Stimulated activated CD4-positive, alpha-beta T cell treated with anti-CD3 and anti-CD28 coated beads, Interleukin-4, amount 100 ng/mL, for 4 hours (primary cell): ENCODE measurements at regions not wholly inside any gene's neighbourhood (a gene's known extent, or its start where the extent isn't known, plus 50 kb on each side); places are given as distances from the start of the nearest gene placed in this dataset.
"Not testable (repeated sequence)": the region's sequence is repeated elsewhere in the genome, so short reads cannot be mapped to it uniquely, and the experiment has no call there.

ENCODE experiments used
- DNase-seq, 2 experiments: peaks; one replicate each; pipeline ENCODE4 v3.0.0-alpha.2; 2020

GRCh38 chr5:37957218-37957617 lies 117.4 kb upstream of the GDNF start:
- no peak for DNase-seq

GRCh38 chr5:37955748-37956147 lies 115.9 kb upstream of the GDNF start:
- no peak for DNase-seq

- no peak for DNase-seq
Observed at GRCh38 chr5:37954561-37954960, 114.7 kb upstream of the GDNF start.

GRCh38 chr5:37951946-37952721 lies 112.3 kb upstream of the GDNF start:
- DNase-seq = no peak

DNA sequence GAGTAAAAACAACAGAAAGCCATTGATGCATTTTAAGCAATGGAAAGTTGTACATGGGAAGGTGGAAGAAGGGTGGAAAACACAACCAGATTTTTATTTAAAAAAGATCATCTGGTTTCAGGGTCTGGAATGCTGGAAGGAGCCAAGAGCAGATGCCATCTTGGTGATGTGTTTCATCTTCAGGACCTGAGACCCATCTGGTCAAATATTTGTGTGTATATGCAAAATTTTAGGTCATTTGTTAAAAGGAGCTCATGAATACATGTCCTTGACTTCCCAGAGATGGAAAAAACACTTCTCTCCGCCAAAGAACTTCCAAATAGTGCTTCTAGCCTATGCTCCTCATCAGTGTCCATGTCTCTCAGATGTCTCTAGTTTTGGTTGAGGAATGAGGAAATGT lies 110.6 kb upstream of the GDNF start:
- no peak for DNase-seq

GRCh38 chr5:37945446-37945845 lies 105.6 kb upstream of the GDNF start:
- DNase-seq = no peak

- DNase-seq = not testable (repeated sequence)
Observed at GRCh38 chr5:37943136-37943535, 103.3 kb upstream of the GDNF start.

GRCh38 chr5:37940931-37941623 lies 101.2 kb upstream of the GDNF start:
- no peak for DNase-seq

DNA sequence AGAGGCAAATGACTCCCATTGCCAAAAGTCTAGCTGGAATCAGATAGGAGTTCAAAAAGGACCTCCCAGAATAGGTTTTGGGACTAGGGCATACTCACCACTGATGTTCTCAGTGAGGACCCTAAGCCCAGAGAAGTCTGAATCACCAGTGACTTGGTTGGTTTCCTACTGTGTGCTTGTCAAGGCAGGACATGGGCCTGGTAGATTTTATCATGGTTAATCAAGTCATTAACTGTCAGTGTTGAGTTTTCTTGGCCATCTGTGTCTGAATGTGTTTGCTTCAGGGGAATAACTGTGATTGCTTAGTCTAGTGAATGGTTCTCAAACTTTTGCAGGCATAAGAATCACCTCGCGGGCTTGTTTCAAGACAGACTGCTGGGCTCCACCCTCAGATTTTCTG lies 99.0 kb upstream of the GDNF start:
- no peak for DNase-seq

- DNase-seq = no peak
Observed at GRCh38 chr5:37938076-37938852, 98.4 kb upstream of the GDNF start.

DNA sequence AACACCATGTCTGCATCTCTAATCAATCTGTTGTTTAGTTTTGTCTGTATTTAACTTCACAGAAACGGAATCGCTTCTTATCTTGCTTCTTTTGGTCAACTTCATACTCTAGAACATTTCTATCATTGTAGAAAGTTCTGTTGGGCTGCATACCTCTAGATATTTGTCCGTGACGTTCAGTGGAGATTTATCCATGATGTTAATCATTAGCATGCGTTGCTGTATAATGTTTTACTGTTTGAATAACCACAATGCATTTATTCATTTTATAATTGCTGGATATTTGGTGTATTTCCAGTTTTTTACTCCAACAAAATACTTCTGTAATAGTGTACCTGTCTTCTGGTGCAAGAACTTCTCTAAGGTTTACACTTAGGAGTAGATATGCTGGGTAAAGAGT lies 96.2 kb upstream of the GDNF start:
- DNase-seq = no peak

DNA sequence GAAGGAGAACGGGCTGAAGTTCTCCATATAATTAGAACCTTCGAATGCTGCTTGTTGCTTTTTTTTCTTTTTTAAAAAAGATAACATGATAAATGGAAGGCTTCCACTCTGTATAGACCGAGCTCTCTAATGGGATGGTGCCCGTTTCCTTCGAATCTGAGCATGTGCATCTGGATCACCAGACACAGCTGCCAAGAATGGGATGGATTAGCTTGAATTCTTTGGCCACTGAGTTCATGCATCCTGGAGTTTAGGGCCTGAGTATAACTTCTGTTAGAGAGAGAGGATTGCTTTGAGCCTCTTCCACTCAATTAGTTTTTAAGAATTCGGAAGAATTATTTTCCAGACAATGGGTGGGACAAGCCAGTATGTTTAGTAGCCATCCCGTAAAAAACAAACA lies 93.7 kb upstream of the GDNF start:
- no peak for DNase-seq

- DNase-seq = no peak
Observed at GRCh38 chr5:37932450-37932849, 92.6 kb upstream of the GDNF start.

GRCh38 chr5:37931541-37931940 lies 91.7 kb upstream of the GDNF start:
- no peak for DNase-seq

DNA sequence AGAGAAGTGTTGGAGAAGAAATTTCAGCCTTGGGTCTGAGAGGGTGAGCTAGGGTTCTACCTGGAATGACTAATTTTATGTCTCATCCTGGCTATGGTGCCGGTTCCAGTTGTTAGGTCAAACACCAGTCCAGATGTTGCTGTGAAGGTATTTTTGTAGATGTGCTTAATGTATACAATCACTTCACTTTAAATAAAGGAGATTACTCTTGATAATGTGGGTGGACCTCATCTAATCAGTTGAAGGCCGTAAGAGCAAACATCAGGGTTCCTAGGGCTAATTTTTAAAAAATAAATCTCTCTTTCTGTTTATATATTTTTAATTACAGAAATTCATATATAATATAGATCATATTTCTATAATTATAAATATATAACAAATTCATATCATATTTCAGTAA lies 90.5 kb upstream of the GDNF start:
- no peak for DNase-seq

- no peak for DNase-seq
Observed at GRCh38 chr5:37929791-37930190, 90.0 kb upstream of the GDNF start.

DNA sequence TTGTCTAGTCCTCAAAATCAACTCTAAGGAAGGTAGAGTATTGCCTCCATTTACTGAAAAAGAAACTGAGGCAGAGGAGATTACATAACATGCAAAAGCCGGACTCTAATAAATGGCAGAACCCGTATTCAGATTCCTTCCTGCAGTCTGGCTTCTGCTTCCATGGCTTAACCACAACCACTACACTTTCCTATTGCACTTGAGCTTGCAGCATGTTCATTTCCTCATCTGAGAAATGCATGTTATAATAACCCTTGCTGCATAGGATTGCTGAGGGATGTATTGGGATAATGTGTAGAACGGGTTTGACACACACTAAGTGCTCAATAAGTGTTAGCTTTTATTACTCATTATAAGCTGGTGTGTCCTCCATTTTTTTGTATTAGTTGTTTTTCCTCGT lies 87.9 kb upstream of the GDNF start:
- DNase-seq = not testable (repeated sequence)

- DNase-seq = no peak
Observed at GRCh38 chr5:37926732-37927131, 86.9 kb upstream of the GDNF start.

DNA sequence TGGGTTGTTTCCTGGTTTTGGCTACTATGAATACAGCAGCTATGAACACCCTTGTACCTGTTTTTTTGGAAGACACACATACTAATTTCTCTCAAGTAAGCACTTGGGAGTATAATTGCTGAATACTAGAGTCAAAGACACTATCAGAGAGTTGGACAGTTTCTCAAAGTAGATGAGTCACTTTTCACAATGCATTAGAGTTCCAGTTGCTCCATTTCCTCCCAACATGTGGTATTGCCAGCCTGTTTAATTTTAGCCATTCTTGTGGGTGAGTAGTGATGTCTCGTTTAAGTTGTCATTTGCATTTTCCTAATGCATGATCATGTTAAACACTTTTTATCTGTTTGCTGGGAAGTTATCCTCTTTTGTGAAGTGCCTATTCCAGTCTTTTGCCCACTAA lies 81.6 kb upstream of the GDNF start:
- no peak for DNase-seq

DNA sequence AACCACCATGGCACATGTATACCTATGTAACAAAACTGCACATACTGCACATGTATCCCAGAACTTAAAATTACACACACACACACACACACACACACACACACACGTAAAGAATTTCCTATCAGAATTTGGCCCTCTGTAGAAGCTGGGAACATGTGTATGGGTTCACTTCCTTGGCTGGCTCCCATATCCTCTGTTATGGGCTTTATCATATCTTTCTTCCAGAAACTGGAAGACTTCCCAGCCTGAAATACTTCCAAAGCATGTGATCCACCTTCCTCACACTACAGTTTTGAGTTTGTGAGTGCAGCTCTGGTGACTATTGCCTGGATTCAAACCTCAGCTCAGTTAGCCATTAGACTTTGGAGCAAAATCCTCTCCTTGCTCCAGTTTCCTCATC lies 78.6 kb upstream of the GDNF start:
- DNase-seq = no peak

DNA sequence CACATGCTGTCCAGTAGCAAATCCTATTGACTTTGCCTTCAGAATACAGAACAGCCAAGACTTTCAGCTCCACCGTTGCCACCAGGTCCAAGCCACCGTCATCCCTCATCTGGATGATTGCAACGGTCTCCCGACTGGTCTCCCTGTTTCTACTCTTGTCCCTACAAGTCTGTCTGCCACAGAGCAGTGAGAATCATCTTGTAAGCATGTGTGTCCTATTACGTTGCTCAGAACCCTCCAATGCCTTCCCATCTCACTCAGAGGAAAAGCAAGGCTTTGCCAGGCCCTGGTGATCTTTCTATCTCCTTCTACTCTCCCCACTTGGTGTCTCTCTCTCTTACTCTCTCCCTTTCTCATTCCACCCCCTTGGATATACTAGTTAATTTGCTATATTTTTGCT lies 76.7 kb upstream of the GDNF start:
- no peak for DNase-seq

GRCh38 chr5:37915097-37915736 lies 75.4 kb upstream of the GDNF start:
- DNase-seq = no peak

GRCh38 chr5:37909610-37910266 lies 69.9 kb upstream of the GDNF start:
- DNase-seq = not testable (repeated sequence)
